GM23338 (cell line): ENCODE measurements at regions not wholly inside any gene's neighbourhood (a gene's known extent, or its start where the extent isn't known, plus 50 kb on each side); places are given as distances from the start of the nearest gene placed in this dataset.

Source experiments
- CTCF ChIP-seq, 2 experiments: fragments of 200-600 bp in 1 of 2; sonication (generic) in 1 of 2; conservative IDR thresholded peaks; 2 replicates each; pipeline versions ENCODE4 v1.5.1 to v1.6.1; 2016 to 2017; ENCODE audit warnings: antibody characterized with exemption in 2 of 2, low read depth in 2 of 2, mild to moderate bottlenecking in 2 of 2, moderate library complexity in 1 of 2
- EZH2 ChIP-seq: fragments of 200-600 bp; sonication (generic); IDR thresholded peaks from one replicate; pipeline ENCODE4 v1.8.0; 2017; ENCODE audit warnings: antibody characterized with exemption, mild to moderate bottlenecking, low read depth; ENCODE audit not compliant: unreplicated experiment
- EZH2phosphoT487 ChIP-seq: fragments of 200-600 bp; sonication (generic); IDR thresholded peaks from one replicate; pipeline ENCODE4 v1.8.1; 2018; ENCODE audit warnings: antibody characterized with exemption; ENCODE audit not compliant: unreplicated experiment
- JUNB ChIP-seq: IDR thresholded peaks from one replicate; pipeline ENCODE4 v1.6.1; 2016; ENCODE audit warnings: antibody characterized with exemption; ENCODE audit not compliant: unreplicated experiment
- POLR2AphosphoS5 ChIP-seq: IDR thresholded peaks from 2 replicates; pipeline ENCODE4 v1.6.1; 2016; ENCODE audit warnings: antibody characterized with exemption, low read depth

GRCh38 chr9:28915202-28915930, 1342.1 kb upstream of the C9orf72 start:
- TF ChIP-seq CTCF (conservative IDR thresholded peaks at IDR 0.05; ENCODE audit: low read depth in 2 of 2) (no peak), EZH2 (no peak), POLR2AphosphoS5 (no peak), EZH2phosphoT487 (no peak), JUNB (no peak)
